ENCODE measurements at regions not wholly inside any gene's neighbourhood (a gene's known extent, or its start where the extent isn't known, plus 50 kb on each side); places are given as distances from the start of the nearest gene placed in this dataset.

GRCh38 chr5:158629591-158630312 is 470.0 kb downstream of the EBF1 start:
- Histone ChIP-seq H3K27me3 (ENCODE audit: control insufficient read depth in 2 of 2, insufficient read depth in 1 of 2, low read length in 1 of 2) (no peaks in the 10 kb centered on the region), H3K27ac (ENCODE audit: low read depth in 1 of 2, low read length in 1 of 2) (no peak overlapping the region), H3K4me3 (ENCODE audit: low read length in 2 of 2) (no peak overlapping the region), H3K36me3 (ENCODE audit: control insufficient read depth in 2 of 2, insufficient read depth in 2 of 2, low read length in 1 of 2) (no peaks in the 10 kb centered on the region), H3K4me1 (ENCODE audit: control insufficient read depth in 2 of 2, insufficient read depth in 2 of 2, low read length in 2 of 2) (no peaks in the 10 kb centered on the region), H3K9me3 (ENCODE audit: control insufficient read depth in 2 of 2, insufficient read depth in 1 of 2, low read length in 1 of 2) (no peaks in the 10 kb centered on the region)
- no peak for DNase-seq (ENCODE audit: low read depth in 6 of 9, low spot score in 9 of 9)
- WGBS, result 96% methylated on average over 6 of the region's 6 CpGs

- H3K27me3 ChIP-seq (ENCODE audit: control insufficient read depth in 2 of 2, insufficient read depth in 1 of 2, low read length in 1 of 2), result no peaks in the 10 kb centered on the region
- no peak overlapping the region for H3K4me3 ChIP-seq (ENCODE audit: low read length in 2 of 2)
- no peaks in the 10 kb centered on the region for H3K4me1 ChIP-seq (ENCODE audit: control insufficient read depth in 2 of 2, insufficient read depth in 2 of 2, low read length in 2 of 2)
- DNase-seq (ENCODE audit: low read depth in 6 of 9, low spot score in 9 of 9), result no peak
- H3K36me3 ChIP-seq (ENCODE audit: control insufficient read depth in 2 of 2, insufficient read depth in 2 of 2, low read length in 1 of 2), result no peaks in the 10 kb centered on the region
- no peaks in the 10 kb centered on the region for H3K9me3 ChIP-seq (ENCODE audit: control insufficient read depth in 2 of 2, insufficient read depth in 1 of 2, low read length in 1 of 2)
- no peak overlapping the region for H3K27ac ChIP-seq (ENCODE audit: low read depth in 1 of 2, low read length in 1 of 2)
- 95% methylated on average over 1 of the region's 1 CpG for WGBS
These were observed 473.0 kb downstream of the EBF1 start for GRCh38 chr5:158626718-158627117.

- Histone ChIP-seq H3K27ac (ENCODE audit: low read depth in 1 of 2, low read length in 1 of 2) (no peak overlapping the region), H3K4me1 (ENCODE audit: control insufficient read depth in 2 of 2, insufficient read depth in 2 of 2, low read length in 2 of 2) (no peaks in the 10 kb centered on the region), H3K36me3 (ENCODE audit: control insufficient read depth in 2 of 2, insufficient read depth in 2 of 2, low read length in 1 of 2) (no peaks in the 10 kb centered on the region), H3K9me3 (ENCODE audit: control insufficient read depth in 2 of 2, insufficient read depth in 1 of 2, low read length in 1 of 2) (no peaks in the 10 kb centered on the region), H3K4me3 (ENCODE audit: low read length in 2 of 2) (no peak overlapping the region), H3K27me3 (ENCODE audit: control insufficient read depth in 2 of 2, insufficient read depth in 1 of 2, low read length in 1 of 2) (no peaks in the 10 kb centered on the region)
- 95% methylated on average over 6 of the region's 6 CpGs for WGBS
- DNase-seq (ENCODE audit: low read depth in 6 of 9, low spot score in 9 of 9), result no peak
These were observed 475.7 kb downstream of the EBF1 start for GRCh38 chr5:158623971-158624370.

GRCh38 chr5:158621391-158621790 is 478.3 kb downstream of the EBF1 start:
- H3K4me3 ChIP-seq (ENCODE audit: low read length in 2 of 2), result no peak overlapping the region
- DNase-seq (ENCODE audit: low read depth in 6 of 9, low spot score in 9 of 9), result no peak
- H3K27me3 ChIP-seq (ENCODE audit: control insufficient read depth in 2 of 2, insufficient read depth in 1 of 2, low read length in 1 of 2), result no peaks in the 10 kb centered on the region
- no peaks in the 10 kb centered on the region for H3K36me3 ChIP-seq (ENCODE audit: control insufficient read depth in 2 of 2, insufficient read depth in 2 of 2, low read length in 1 of 2)
- no peaks in the 10 kb centered on the region for H3K9me3 ChIP-seq (ENCODE audit: control insufficient read depth in 2 of 2, insufficient read depth in 1 of 2, low read length in 1 of 2)
- 89% methylated on average over 2 of the region's 2 CpGs for WGBS
- no peaks in the 10 kb centered on the region for H3K4me1 ChIP-seq (ENCODE audit: control insufficient read depth in 2 of 2, insufficient read depth in 2 of 2, low read length in 2 of 2)
- H3K27ac ChIP-seq (ENCODE audit: low read depth in 1 of 2, low read length in 1 of 2), result no peak overlapping the region

GRCh38 chr5:158619083-158619788 is 480.5 kb downstream of the EBF1 start:
- 88% methylated on average over 3 of the region's 3 CpGs for WGBS
- H3K9me3 ChIP-seq (ENCODE audit: control insufficient read depth in 2 of 2, insufficient read depth in 1 of 2, low read length in 1 of 2), result no peaks in the 10 kb centered on the region
- no peak overlapping the region for H3K27ac ChIP-seq (ENCODE audit: low read depth in 1 of 2, low read length in 1 of 2)
- no peaks in the 10 kb centered on the region for H3K4me1 ChIP-seq (ENCODE audit: control insufficient read depth in 2 of 2, insufficient read depth in 2 of 2, low read length in 2 of 2)
- H3K36me3 ChIP-seq (ENCODE audit: control insufficient read depth in 2 of 2, insufficient read depth in 2 of 2, low read length in 1 of 2), result no peaks in the 10 kb centered on the region
- no peak for DNase-seq (ENCODE audit: low read depth in 6 of 9, low spot score in 9 of 9)
- no peak overlapping the region for H3K4me3 ChIP-seq (ENCODE audit: low read length in 2 of 2)
- no peaks in the 10 kb centered on the region for H3K27me3 ChIP-seq (ENCODE audit: control insufficient read depth in 2 of 2, insufficient read depth in 1 of 2, low read length in 1 of 2)

- no peaks in the 10 kb centered on the region for H3K27me3 ChIP-seq (ENCODE audit: control insufficient read depth in 2 of 2, insufficient read depth in 1 of 2, low read length in 1 of 2)
- DNase-seq (ENCODE audit: low read depth in 6 of 9, low spot score in 9 of 9), result no peak
- H3K27ac ChIP-seq (ENCODE audit: low read depth in 1 of 2, low read length in 1 of 2), result no peak overlapping the region
- 95% methylated on average over 2 of the region's 2 CpGs for WGBS
- H3K4me1 ChIP-seq (ENCODE audit: control insufficient read depth in 2 of 2, insufficient read depth in 2 of 2, low read length in 2 of 2), result no peaks in the 10 kb centered on the region
- H3K4me3 ChIP-seq (ENCODE audit: low read length in 2 of 2), result no peak overlapping the region
- H3K9me3 ChIP-seq (ENCODE audit: control insufficient read depth in 2 of 2, insufficient read depth in 1 of 2, low read length in 1 of 2), result no peaks in the 10 kb centered on the region
- H3K36me3 ChIP-seq (ENCODE audit: control insufficient read depth in 2 of 2, insufficient read depth in 2 of 2, low read length in 1 of 2), result no peaks in the 10 kb centered on the region
These were observed 481.5 kb downstream of the EBF1 start for GRCh38 chr5:158618256-158618655.

GRCh38 chr5:158616707-158617106 is 483.0 kb downstream of the EBF1 start:
- H3K27me3 ChIP-seq (ENCODE audit: control insufficient read depth in 2 of 2, insufficient read depth in 1 of 2, low read length in 1 of 2), result no peaks in the 10 kb centered on the region
- H3K36me3 ChIP-seq (ENCODE audit: control insufficient read depth in 2 of 2, insufficient read depth in 2 of 2, low read length in 1 of 2), result no peaks in the 10 kb centered on the region
- DNase-seq (ENCODE audit: low read depth in 6 of 9, low spot score in 9 of 9), result no peak
- H3K4me3 ChIP-seq (ENCODE audit: low read length in 2 of 2), result no peak overlapping the region
- no peaks in the 10 kb centered on the region for H3K4me1 ChIP-seq (ENCODE audit: control insufficient read depth in 2 of 2, insufficient read depth in 2 of 2, low read length in 2 of 2)
- H3K9me3 ChIP-seq (ENCODE audit: control insufficient read depth in 2 of 2, insufficient read depth in 1 of 2, low read length in 1 of 2), result no peaks in the 10 kb centered on the region
- H3K27ac ChIP-seq (ENCODE audit: low read depth in 1 of 2, low read length in 1 of 2), result no peak overlapping the region

GRCh38 chr5:158614951-158615350 is 484.8 kb downstream of the EBF1 start:
- Histone ChIP-seq H3K27me3 (ENCODE audit: control insufficient read depth in 2 of 2, insufficient read depth in 1 of 2, low read length in 1 of 2) (no peaks in the 10 kb centered on the region), H3K27ac (ENCODE audit: low read depth in 1 of 2, low read length in 1 of 2) (no peak overlapping the region), H3K4me3 (ENCODE audit: low read length in 2 of 2) (no peak overlapping the region), H3K36me3 (ENCODE audit: control insufficient read depth in 2 of 2, insufficient read depth in 2 of 2, low read length in 1 of 2) (no peaks in the 10 kb centered on the region), H3K9me3 (ENCODE audit: control insufficient read depth in 2 of 2, insufficient read depth in 1 of 2, low read length in 1 of 2) (no peaks in the 10 kb centered on the region), H3K4me1 (ENCODE audit: control insufficient read depth in 2 of 2, insufficient read depth in 2 of 2, low read length in 2 of 2) (no peaks in the 10 kb centered on the region)
- DNase-seq (ENCODE audit: low read depth in 6 of 9, low spot score in 9 of 9), result no peak
- WGBS, result 89% methylated on average over 2 of the region's 2 CpGs

GRCh38 chr5:158611581-158611980 is 488.1 kb downstream of the EBF1 start:
- Histone ChIP-seq H3K4me1 (ENCODE audit: control insufficient read depth in 2 of 2, insufficient read depth in 2 of 2, low read length in 2 of 2) (no peaks in the 10 kb centered on the region), H3K27me3 (ENCODE audit: control insufficient read depth in 2 of 2, insufficient read depth in 1 of 2, low read length in 1 of 2) (no peaks in the 10 kb centered on the region), H3K9me3 (ENCODE audit: control insufficient read depth in 2 of 2, insufficient read depth in 1 of 2, low read length in 1 of 2) (no peaks in the 10 kb centered on the region), H3K36me3 (ENCODE audit: control insufficient read depth in 2 of 2, insufficient read depth in 2 of 2, low read length in 1 of 2) (no peaks in the 10 kb centered on the region), H3K4me3 (ENCODE audit: low read length in 2 of 2) (no peak overlapping the region), H3K27ac (ENCODE audit: low read depth in 1 of 2, low read length in 1 of 2) (no peak overlapping the region)
- DNase-seq (ENCODE audit: low read depth in 6 of 9, low spot score in 9 of 9), result no peak
- WGBS, result 98% methylated on average over 4 of the region's 4 CpGs
